GM18870 (cell line): ENCODE measurements at regions not wholly inside any gene's neighbourhood (a gene's known extent, or its start where the extent isn't known, plus 50 kb on each side); places are given as distances from the start of the nearest gene placed in this dataset.
A peak's percentile ranks its signal among the peaks of the same experiment; 100 is the strongest.
"Not testable (repeated sequence)": the region's sequence is repeated elsewhere in the genome, so short reads cannot be mapped to it uniquely, and the experiment has no call there.

ENCODE experiments used
- ATAC-seq: cut with Tn5 transposase; IDR thresholded peaks from one replicate; pipeline ENCODE4 v1.9.1; 2021; ENCODE audit warnings: moderate library complexity; ENCODE audit not compliant: unreplicated experiment

DNA sequence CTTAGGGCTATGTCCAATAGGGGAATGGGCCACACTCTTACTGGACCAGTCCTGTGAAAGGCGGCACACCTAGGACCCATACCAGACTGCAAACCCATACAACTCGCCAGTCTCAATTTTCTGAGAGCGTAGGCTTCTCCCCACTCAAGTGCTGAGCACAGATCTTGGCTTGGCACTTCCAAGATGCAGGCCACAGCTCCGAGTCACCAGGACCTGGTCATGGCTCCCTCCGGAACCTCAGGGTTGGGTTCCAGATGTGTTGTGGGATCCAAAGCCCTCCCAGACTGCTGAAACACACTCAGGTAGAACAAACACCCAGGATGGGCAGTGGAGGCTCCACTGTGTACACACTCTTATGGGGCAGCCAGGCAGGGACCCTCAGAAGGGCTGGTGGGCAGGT is 103.3 kb downstream of the TMEM144 start:
- no peak for ATAC-seq

DNA sequence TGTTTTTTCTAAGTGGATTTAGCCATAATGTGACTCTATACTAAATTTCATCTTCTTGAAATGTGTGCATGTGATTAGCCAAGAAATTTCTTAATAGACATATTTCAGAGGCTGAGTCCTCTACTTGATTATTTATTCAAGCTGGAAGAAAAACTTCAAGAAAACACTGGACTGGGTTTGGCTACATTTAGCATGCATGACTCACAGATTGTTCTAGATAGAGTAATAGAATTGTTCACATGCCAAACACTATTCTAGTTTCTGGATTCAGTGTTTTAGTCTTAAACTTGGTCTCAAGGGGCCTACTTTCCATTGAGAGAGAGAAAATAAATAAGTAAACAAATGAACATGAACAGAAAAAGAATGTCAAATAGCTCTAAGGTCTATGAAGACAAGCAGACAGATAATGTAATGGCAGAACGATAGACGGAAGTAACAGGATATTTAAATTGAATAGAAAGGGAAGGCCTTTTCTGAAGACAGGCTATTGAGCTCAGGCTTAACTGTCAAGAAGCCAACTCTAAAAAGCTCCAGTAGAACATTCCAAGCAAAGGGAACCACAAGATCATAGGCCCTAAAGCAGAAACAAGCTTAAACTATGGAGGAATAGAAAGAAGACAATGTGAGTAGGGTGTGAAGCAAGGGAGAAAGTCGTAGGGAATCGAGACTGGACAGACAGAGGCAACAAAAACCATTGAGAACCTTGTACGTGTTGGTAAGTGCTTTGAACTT is 104.6 kb downstream of the TMEM144 start:
- no peak for ATAC-seq

- no peak for ATAC-seq
These were observed 105.4 kb downstream of the TMEM144 start for GRCh38 chr4:158315706-158316105.

- peak; percentile 89 for ATAC-seq
These were observed 106.0 kb downstream of the TMEM144 start for GRCh38 chr4:158316264-158316663.

DNA sequence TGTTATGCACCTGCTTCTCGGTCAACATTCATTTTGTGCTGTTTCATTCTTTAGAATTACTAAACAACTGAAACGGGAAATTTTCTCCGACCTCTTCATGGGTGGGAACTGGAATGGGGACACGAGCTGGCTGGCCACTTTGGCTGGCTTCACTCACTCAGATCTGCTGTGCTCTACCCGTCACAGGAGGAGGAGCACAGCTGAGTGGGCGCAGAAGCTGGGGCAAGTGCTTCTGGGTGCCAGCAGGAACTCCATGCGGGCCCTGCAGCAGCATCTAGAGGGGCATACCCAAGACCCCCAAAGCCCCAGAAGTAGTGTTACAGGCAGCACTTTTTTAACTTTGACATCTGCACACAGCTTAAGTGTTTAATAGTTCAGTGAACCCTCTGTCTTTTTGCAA is 109.6 kb downstream of the TMEM144 start:
- no peak for ATAC-seq

GRCh38 chr4:158322109-158322508 is 111.8 kb downstream of the TMEM144 start:
- ATAC-seq: no peak

DNA sequence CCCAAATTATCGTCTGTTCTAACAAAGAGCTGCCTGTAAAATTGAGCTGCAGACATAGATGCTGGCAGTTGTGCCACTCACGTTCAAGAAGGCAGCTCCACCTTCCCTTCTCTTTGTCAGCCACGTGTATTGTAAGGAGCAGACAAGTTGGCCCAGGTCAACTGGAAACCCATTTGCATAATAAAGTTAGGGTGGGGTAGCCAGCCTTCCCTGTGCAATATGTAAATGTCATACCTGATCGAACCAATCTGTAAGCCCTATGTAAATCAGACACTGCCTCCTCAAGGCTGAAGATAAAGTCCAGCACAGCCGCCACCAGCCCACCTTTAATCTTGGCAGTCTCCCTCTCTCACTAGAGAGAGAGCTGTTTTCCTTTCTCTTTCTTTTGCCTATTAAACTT is 117.2 kb downstream of the TMEM144 start:
- no peak for ATAC-seq

DNA sequence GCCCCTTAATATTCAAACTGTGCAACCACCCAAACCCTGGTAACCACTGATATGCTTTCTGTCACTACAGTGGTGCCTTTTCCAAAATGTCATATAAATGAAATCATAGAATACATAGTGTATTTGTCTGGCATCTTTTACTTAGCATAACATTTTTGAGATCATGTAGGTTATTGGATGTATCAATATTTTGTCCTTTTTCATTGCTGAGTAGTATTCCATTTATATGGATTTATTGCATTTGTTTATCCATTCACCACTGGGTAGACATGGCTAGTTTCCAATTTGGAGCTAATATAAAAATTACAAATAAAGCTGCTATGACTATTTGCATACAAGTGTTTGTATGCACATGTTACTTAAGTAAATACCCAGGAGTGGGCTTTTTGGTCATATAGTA is 121.6 kb downstream of the TMEM144 start:
- no peak for ATAC-seq

GRCh38 chr4:158333820-158334219 is 123.5 kb downstream of the TMEM144 start:
- ATAC-seq: no peak

GRCh38 chr4:158341896-158342295 is 131.6 kb downstream of the TMEM144 start:
- ATAC-seq: no peak

DNA sequence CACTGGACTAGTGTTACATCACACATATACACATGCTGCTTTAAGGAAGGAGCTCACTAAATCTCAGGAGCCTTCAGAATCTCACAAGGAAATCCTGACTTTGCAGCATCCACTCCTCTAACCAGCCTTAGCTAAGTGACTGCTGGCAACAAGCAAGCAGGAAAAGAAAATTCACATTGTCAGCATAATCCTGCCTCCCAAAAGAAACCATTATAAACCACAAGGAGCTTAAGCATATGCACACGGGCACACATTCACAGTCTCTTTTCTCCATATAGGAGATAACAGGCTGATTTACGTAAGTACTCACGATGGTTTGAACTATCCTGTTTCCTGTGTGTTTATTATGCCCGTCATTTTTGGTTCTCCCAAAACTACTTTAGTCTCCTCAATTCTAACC is 136.3 kb downstream of the TMEM144 start:
- no peak for ATAC-seq

DNA sequence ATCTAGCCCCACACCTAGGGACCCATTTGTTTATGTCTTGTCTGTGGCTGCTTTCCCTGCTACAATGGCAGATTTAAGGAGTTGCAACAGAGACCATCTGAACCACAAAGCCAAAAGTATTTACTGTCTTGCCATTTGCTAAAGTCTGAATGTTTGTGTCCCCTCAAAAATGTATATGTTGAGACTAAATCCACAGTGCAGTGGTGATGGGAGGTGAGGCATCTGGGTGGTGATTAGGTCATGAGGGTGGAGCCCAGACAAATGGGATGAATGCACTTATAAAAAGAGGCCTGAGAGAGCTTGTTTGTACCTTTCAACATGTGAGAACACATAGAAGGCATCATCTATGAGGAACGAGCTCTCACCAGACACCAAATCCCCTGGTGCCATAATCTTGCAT is 137.3 kb downstream of the TMEM144 start:
- no peak for ATAC-seq

- no peak for ATAC-seq
These were observed 139.9 kb downstream of the TMEM144 start for GRCh38 chr4:158350161-158350560.

DNA sequence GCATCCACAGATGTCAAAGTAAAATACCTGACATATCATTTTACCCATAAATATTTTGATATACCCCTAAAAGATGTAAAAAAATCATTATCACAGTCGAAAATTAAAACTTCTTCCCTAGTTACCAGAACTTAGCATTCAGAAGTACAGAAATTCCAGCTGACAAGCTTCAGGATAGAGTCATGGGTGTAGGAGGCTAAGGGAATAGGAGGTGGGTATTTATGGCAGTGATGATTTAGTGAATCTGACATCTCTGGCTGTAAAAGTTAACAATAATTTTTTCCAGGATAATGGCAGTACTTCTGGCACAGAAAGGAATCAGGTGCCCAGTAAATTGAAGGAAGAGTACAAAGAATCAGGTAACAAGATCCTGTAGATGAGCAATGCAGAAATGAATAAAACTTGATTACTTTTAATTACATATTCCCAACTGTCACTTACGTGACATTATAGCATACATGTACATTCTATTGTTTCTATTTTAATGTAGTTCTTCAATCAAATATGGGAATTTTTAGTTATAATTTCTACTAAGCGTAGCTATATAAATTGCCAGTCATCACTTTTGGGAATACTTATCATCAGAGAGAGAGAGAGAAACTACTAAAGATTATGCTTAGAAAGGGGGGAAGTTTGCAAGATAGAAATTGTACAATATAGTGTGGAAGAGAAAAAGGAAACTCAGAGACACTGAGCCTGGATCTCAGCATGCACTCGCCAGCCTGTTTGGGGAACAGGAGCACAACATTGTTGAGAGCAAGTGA is 143.4 kb downstream of the TMEM144 start:
- no peak for ATAC-seq

DNA sequence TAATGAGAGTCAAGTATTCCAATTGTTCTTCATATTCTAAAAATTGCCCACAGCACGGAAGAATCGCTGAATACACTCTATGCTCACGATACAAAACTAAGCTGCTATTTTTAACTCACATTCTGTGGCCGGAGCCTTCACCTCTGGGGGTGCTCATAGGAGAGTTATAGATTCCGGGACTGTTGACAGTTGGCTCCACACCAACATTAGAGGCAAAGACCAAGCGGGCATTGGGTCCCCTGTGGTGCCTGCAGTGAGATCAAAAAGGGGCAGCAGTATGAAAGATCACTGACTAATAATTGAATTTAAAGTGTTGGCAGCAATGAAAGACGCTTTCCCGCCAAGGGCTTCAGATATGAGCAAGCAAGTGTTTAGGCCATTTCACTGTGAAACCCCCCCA is 146.0 kb downstream of the TMEM144 start:
- no peak for ATAC-seq

DNA sequence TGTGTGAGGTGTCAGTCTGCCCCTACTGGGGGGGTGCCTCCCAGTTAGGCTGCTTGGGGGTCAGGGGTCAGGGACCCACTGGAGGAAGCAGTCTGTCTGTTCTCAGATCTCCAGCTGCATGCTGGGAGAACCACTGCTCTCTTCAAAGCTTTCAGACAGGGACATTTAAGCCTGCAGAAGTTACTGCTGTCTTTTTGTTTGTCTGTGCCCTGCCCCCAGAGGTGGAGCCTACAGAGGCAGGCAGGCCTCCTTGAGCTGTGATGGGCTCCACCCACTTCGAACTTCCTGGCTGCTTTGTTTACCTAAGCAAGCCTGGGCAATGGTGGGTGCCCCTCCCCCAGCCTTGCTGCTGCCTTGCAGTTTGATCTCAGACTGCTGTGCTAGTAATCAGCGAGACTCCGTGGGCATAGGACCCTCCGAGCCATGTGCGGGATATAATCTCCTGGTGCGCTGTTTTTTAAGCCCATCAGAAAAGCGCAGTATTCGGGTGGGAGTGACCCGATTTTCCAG is 153.7 kb upstream of the RXFP1 start:
- not testable (repeated sequence) for ATAC-seq

- ATAC-seq: no peak
These were observed 150.5 kb upstream of the RXFP1 start for GRCh38 chr4:158371158-158371557.

GRCh38 chr4:158374318-158374717 is 147.4 kb upstream of the RXFP1 start:
- ATAC-seq: no peak

DNA sequence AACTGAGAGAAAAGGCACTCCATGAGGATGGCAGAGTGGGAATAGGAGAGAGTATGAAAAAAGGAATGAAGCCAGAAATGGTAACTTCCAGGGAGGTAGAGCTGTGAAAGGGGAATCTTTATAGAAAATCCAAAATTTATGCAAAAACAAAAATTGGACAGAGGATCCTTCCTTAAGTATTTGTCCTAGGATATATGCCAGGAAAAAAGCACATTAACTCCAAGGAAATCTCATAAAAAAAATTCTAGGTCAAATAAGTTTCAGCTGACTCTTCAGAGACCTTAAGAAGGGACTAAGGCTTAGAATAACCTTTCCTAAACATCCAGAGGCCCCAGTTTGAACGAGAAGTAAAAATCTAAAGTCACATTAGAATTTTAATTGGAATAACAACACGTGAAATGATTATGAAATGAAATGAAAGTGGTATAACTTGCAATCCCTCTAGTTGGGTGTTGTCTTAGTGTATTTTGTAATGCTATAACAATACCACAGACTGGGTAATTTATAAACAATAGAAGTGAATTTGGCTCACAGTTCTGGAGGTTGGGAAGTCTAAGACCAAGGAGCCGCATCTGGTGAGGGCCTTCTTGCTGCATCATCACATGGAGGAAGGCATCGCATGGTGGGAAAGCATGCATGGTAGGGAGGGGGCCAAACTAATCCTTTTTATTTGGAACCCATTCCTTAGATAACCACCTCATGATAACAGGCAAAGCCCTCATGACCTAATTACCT is 145.4 kb upstream of the RXFP1 start:
- no peak for ATAC-seq

- no peak for ATAC-seq
These were observed 137.3 kb upstream of the RXFP1 start for GRCh38 chr4:158384414-158384813.

DNA sequence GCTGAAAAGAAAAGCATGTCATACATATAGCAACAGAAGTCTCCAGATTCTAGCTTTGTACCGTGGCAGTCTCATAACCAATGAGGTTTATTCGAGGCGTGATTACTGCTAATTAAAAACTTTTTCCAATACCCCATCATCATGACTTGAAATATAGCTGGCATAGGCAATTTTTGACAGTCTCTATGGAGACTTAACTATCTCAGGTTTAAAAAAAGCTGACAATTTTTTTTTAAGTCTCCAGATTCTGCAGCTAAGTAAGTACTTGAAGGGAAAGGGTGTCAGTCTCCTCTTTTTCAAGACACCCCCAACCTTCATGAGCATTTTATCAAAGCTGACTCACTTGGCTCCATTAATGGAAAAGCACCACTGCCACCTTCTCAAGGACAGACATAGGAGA is 126.3 kb upstream of the RXFP1 start:
- no peak for ATAC-seq

DNA sequence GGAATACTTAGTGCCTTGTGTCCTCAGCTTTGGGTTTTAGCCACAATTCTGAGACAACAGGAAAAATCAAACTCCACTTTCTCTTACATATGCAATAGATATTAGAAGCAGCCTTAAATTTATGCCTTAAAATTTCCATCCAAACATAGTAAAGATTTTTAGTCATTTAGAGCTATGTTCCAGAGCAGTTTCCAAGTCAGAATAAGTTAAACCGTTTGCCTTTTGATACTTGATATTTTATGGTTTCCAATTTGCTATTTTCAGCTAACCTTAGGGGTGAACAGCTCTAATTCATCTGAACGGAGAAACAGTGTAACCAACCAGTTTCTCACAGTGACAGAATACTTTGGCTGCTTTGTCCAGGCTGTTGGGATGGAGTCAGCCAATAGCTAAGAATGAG is 125.8 kb upstream of the RXFP1 start:
- no peak for ATAC-seq
